DOHH2 (cell line): ENCODE measurements at regions not wholly inside any gene's neighbourhood (a gene's known extent, or its start where the extent isn't known, plus 50 kb on each side); places are given as distances from the start of the nearest gene placed in this dataset.

ENCODE experiments used
- CTCF ChIP-seq: fragments of 200-600 bp; sonication (generic); IDR thresholded peaks from one replicate; pipeline ENCODE4 v1.5.1; 2014; ENCODE audit warnings: antibody characterized with exemption, mild to moderate bottlenecking, low read depth, low read length; ENCODE audit not compliant: poor library complexity, severe bottlenecking
- EZH2phosphoT487 ChIP-seq: fragments of 200-600 bp; sonication (generic); IDR thresholded peaks from 2 replicates; pipeline ENCODE4 v1.6.1; 2017; ENCODE audit warnings: borderline replicate concordance, mild to moderate bottlenecking, antibody characterized with exemption, low read length, moderate library complexity, mixed read lengths

GRCh38 chr17:79389896-79390295, 221.0 kb downstream of the RBFOX3 start:
- no peak for TF ChIP-seq CTCF
- TF ChIP-seq EZH2phosphoT487, result no peak
